ENCODE measurements at regions not wholly inside any gene's neighbourhood (a gene's known extent, or its start where the extent isn't known, plus 50 kb on each side); places are given as distances from the start of the nearest gene placed in this dataset.
A peak's percentile ranks its signal among the peaks of the same experiment; 100 is the strongest.

DNA sequence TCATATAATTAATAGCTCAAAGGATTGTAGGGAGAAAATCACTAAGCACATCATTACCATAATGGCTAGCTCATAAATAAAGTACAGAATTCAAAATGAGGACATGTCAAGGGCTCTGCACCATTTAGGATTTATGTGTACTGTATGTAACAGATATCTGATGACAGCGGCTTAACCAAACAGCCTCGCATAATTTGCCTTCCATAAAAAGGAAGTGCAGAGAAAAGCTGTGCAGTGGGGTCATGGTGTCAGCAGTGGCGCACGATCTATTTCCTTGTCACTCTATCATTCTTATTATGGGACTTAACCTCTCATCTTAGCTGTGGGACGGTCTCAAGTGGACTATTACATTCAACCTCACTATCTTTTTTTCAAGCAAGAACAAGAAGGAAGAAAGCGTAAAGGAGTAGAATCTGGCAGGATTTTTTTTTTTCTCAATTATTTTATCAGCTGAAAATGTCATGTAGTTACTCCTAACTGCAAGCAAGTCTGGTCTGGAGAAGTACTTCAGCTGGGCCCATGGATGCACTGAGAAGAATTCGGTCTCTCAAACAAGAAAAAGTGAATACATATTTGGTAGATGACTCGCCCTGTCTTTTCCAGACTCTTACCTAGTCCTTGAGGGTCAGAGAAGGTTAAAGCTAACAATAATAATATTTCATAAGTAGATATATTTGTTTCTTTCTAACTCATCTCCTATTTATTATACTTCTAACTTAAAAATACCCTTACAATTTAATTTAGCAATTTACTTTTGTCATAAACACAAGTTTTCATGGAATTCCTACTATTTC lies 94.6 kb downstream of the COX18 start:
- Histone ChIP-seq H3K9me3 (no peaks in the 10 kb centered on the region), H3K27me3 (no peaks in the 10 kb centered on the region), H3K4me1 (no peaks in the 10 kb centered on the region), H3K27ac (no peak overlapping the region), H3K4me3 (no peak overlapping the region), H3K36me3 (no peaks in the 10 kb centered on the region)
- TF ChIP-seq, protein P1, sequence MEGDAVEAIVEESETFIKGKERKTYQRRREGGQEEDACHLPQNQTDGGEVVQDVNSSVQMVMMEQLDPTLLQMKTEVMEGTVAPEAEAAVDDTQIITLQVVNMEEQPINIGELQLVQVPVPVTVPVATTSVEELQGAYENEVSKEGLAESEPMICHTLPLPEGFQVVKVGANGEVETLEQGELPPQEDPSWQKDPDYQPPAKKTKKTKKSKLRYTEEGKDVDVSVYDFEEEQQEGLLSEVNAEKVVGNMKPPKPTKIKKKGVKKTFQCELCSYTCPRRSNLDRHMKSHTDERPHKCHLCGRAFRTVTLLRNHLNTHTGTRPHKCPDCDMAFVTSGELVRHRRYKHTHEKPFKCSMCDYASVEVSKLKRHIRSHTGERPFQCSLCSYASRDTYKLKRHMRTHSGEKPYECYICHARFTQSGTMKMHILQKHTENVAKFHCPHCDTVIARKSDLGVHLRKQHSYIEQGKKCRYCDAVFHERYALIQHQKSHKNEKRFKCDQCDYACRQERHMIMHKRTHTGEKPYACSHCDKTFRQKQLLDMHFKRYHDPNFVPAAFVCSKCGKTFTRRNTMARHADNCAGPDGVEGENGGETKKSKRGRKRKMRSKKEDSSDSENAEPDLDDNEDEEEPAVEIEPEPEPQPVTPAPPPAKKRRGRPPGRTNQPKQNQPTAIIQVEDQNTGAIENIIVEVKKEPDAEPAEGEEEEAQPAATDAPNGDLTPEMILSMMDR (IDR thresholded peaks at IDR 0.05): no peak
- DNase-seq (ENCODE audit: low spot score): no peak

DNA sequence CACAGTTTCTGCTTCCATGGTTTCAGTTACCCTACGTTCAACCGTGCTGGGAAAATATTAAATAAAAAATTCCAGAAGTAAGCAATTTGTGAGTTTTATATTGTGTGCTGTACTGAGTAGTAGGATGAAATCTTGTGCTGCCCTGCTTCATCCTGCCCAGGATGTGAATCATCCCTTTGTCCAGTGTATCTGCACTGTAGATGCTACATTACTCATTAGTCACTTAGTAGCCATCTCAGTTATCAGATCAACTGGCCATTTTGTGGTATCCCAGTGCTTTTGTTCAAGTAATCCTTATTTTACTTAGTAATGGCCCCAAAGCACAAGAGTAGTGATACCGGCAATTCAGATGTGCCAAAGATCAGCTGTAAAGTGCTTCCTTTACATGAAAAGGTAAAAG lies 97.9 kb downstream of the COX18 start:
- Histone ChIP-seq H3K36me3 (no peaks in the 10 kb centered on the region), H3K27ac (no peak overlapping the region), H3K4me3 (no peak overlapping the region), H3K4me1 (no peaks in the 10 kb centered on the region), H3K9me3 (no peaks in the 10 kb centered on the region), H3K27me3 (no peaks in the 10 kb centered on the region)
- no peak for DNase-seq (ENCODE audit: low spot score)
- TF ChIP-seq, protein P1 (IDR thresholded peaks at IDR 0.05): no peak

- Histone ChIP-seq H3K27ac (no peak overlapping the region), H3K4me1 (no peaks in the 10 kb centered on the region), H3K27me3 (no peaks in the 10 kb centered on the region), H3K36me3 (no peaks in the 10 kb centered on the region), H3K9me3 (no peaks in the 10 kb centered on the region), H3K4me3 (no peak overlapping the region)
- TF ChIP-seq, protein P1 (IDR thresholded peaks at IDR 0.05): no peak
- no peak for DNase-seq (ENCODE audit: low spot score)
Observed at GRCh38 chr4:72970756-72971155, 98.8 kb downstream of the COX18 start.

DNA sequence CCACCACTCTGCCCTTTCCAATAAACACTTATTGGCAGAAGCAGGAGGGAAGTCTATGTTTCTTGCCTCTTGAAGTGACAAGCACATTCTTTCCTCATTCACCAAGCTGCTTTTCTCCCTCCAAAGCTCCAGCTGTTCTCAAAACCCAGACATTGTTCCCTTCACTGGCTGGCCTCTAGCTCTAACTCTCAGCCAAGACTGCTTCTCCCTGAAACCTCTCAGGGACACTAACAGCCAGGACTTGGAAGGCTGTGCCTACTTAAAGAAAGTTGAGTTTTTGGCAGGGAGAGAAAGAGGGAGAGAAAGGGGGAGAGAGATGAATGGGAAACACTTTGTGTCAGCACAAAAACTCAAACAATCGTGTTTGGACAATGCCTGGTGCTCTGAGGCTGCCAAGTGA lies 99.5 kb downstream of the COX18 start:
- Histone ChIP-seq H3K4me1 (no peaks in the 10 kb centered on the region), H3K9me3 (no peaks in the 10 kb centered on the region), H3K4me3 (no peak overlapping the region), H3K27me3 (no peaks in the 10 kb centered on the region), H3K36me3 (no peaks in the 10 kb centered on the region), H3K27ac (peak overlapping the region in 1 of 2 donors; percentile 42)
- DNase-seq (ENCODE audit: low spot score): peak; percentile 59
- TF ChIP-seq, protein P1 (IDR thresholded peaks at IDR 0.05): no peak

GRCh38 chr4:72966652-72967051 lies 102.9 kb downstream of the COX18 start:
- Histone ChIP-seq H3K4me3 (no peak overlapping the region), H3K4me1 (no peaks in the 10 kb centered on the region), H3K27me3 (no peaks in the 10 kb centered on the region), H3K36me3 (no peaks in the 10 kb centered on the region), H3K9me3 (no peaks in the 10 kb centered on the region), H3K27ac (no peak overlapping the region)
- TF ChIP-seq, protein P1 (IDR thresholded peaks at IDR 0.05): no peak
- DNase-seq (ENCODE audit: low spot score): no peak

DNA sequence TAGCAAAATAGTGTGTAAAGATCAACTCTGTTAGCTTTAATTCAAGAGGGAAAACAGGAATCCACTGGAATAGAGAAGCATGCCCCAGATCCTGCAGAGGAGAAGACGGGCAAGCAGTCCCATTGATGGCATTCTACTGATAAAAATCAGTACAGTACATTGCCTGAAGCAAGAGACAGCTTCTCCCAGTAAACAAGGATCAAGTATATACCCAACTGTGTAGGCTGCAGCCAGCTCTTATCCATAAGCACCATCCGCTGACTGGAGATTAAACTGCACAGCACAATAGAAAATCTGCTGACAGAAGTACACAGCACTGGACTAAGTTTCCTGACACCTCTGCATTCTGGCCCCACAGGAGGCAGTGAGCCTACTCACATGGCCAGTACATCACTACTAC lies 110.1 kb downstream of the COX18 start:
- Histone ChIP-seq H3K9me3 (peaks cover 0 to 18% of the 10 kb centered on the region in 2 donors), H3K4me3 (no peak overlapping the region)
- DNase-seq (ENCODE audit: low spot score): no peak

More for the DNA sequence above, 110.1 kb downstream of the COX18 start:
- Histone ChIP-seq H3K27ac (no peak overlapping the region), H3K4me1 (no peaks in the 10 kb centered on the region), H3K36me3 (no peaks in the 10 kb centered on the region), H3K27me3 (no peaks in the 10 kb centered on the region)
- TF ChIP-seq, protein P1 (IDR thresholded peaks at IDR 0.05): no peak

Measured in right atrium auricular region (tissue), 2 donors.